Choroid plexus epithelial cell (primary cell): ENCODE measurements at regions not wholly inside any gene's neighbourhood (a gene's known extent, or its start where the extent isn't known, plus 50 kb on each side); places are given as distances from the start of the nearest gene placed in this dataset.

ENCODE experiments used
- DNase-seq: peaks from one replicate; pipeline ENCODE4 v3.0.0-alpha.2; 2010; ENCODE audit warnings: low read depth
- H3K4me3 ChIP-seq: 2 replicates; pipeline ENCODE4 v1.5.1; 2011; ENCODE audit warnings: low read depth, mild to moderate bottlenecking, control low read depth, low read length, moderate library complexity
- CTCF ChIP-seq: conservative IDR thresholded peaks from 2 replicates; pipeline ENCODE4 v1.5.1; 2011; ENCODE audit warnings: low read depth, mild to moderate bottlenecking, control low read depth, inconsistent platforms, low read length, moderate library complexity

- H3K4me3 ChIP-seq, result no peak overlapping the region
- TF ChIP-seq CTCF, result no peak
- DNase-seq, result no peak
Measured at GRCh38 chr19:31519908-31520307, 170.7 kb upstream of the TSHZ3 start.

- no peak for DNase-seq
- no peak overlapping the region for H3K4me3 ChIP-seq
- TF ChIP-seq CTCF, result no peak
Measured at GRCh38 chr19:31520633-31521032, 171.4 kb upstream of the TSHZ3 start.

GRCh38 chr19:31525610-31526147, 176.4 kb upstream of the TSHZ3 start:
- no peak for DNase-seq
- H3K4me3 ChIP-seq, result no peak overlapping the region
- TF ChIP-seq CTCF, result no peak

GRCh38 chr19:31527443-31527842, 178.2 kb upstream of the TSHZ3 start:
- no peak overlapping the region for H3K4me3 ChIP-seq
- no peak for TF ChIP-seq CTCF
- no peak for DNase-seq

- TF ChIP-seq CTCF, result no peak
- H3K4me3 ChIP-seq, result no peak overlapping the region
- DNase-seq, result no peak
Measured at GRCh38 chr19:31528261-31528660, 179.0 kb upstream of the TSHZ3 start.

GRCh38 chr19:31529121-31529520, 179.9 kb upstream of the TSHZ3 start:
- no peak overlapping the region for H3K4me3 ChIP-seq
- no peak for DNase-seq
- TF ChIP-seq CTCF, result no peak

- no peak for TF ChIP-seq CTCF
- no peak for DNase-seq
- no peak overlapping the region for H3K4me3 ChIP-seq
Measured at GRCh38 chr19:31530781-31531180, 181.5 kb upstream of the TSHZ3 start.
